Right lobe of liver (tissue), 4 donors: ENCODE measurements at regions not wholly inside any gene's neighbourhood (a gene's known extent, or its start where the extent isn't known, plus 50 kb on each side); places are given as distances from the start of the nearest gene placed in this dataset.

Experiments
- CTCF ChIP-seq, 4 donors: fragments of 200-600 bp in 3 of 4; fragments of 450-650 bp in 1 of 4; IDR thresholded peaks; one replicate each; pipeline versions ENCODE4 v1.5.1 to v1.8.0; 2016 to 2022; ENCODE audit warnings: antibody characterized with exemption in 4 of 4, mild to moderate bottlenecking in 2 of 4
- POLR2A ChIP-seq: fragments of 450-650 bp; IDR thresholded peaks from one replicate; pipeline ENCODE4 v1.6.1; 2017; ENCODE audit warnings: antibody characterized with exemption, mild to moderate bottlenecking
- donor health status: DM: no; HTN: no; CAD: no.
- donor health status: DM: no; HTN: no; CAD: no.
- donor health status: DM: no; HTN: yes; CAD: no.

- TF ChIP-seq POLR2A (no peak), CTCF (IDR thresholded peaks at IDR 0.05) (peak; percentile 54 to 71 (median 62))
Measured at GRCh38 chr12:92987362-92987761, 58.3 kb upstream of the EEA1 start.
